NCI-H1092 (cell line): ENCODE measurements at regions not wholly inside any gene's neighbourhood (a gene's known extent, or its start where the extent isn't known, plus 50 kb on each side); places are given as distances from the start of the nearest gene placed in this dataset.
A peak's percentile ranks its signal among the peaks of the same experiment; 100 is the strongest.

ENCODE experiments used
- DNase-seq: peaks from one replicate; lab custom pipeline; 2025; lab: John Stamatoyannopoulos, UW

GRCh38 chr16:51971184-51971583 is 575.8 kb downstream of the TOX3 start:
- peak; percentile 33 for DNase-seq

GRCh38 chr16:51968749-51969148 is 578.2 kb downstream of the TOX3 start:
- no peak for DNase-seq

- DNase-seq = no peak
These were observed 579.3 kb downstream of the TOX3 start for GRCh38 chr16:51967646-51968045.

GRCh38 chr16:51960931-51961330 is 586.0 kb downstream of the TOX3 start:
- DNase-seq = no peak

GRCh38 chr16:51953286-51953985 is 593.5 kb downstream of the TOX3 start:
- no peak for DNase-seq

GRCh38 chr16:51952500-51952899 is 594.4 kb downstream of the TOX3 start:
- DNase-seq = no peak

- DNase-seq = no peak
These were observed 595.2 kb downstream of the TOX3 start for GRCh38 chr16:51951668-51952298.

GRCh38 chr16:51950118-51950780 is 596.7 kb downstream of the TOX3 start:
- no peak for DNase-seq

GRCh38 chr16:51949282-51949681 is 597.7 kb downstream of the TOX3 start:
- no peak for DNase-seq

- no peak for DNase-seq
These were observed 605.5 kb downstream of the TOX3 start for GRCh38 chr16:51941412-51941811.

- no peak for DNase-seq
These were observed 606.8 kb downstream of the TOX3 start for GRCh38 chr16:51940183-51940582.

- peak; percentile 70 for DNase-seq
These were observed 607.5 kb downstream of the TOX3 start for GRCh38 chr16:51939378-51939871.

- DNase-seq = no peak
These were observed 608.1 kb downstream of the TOX3 start for GRCh38 chr16:51938861-51939260.

GRCh38 chr16:51937771-51938170 is 609.2 kb downstream of the TOX3 start:
- DNase-seq = no peak

- DNase-seq = no peak
These were observed 610.1 kb downstream of the TOX3 start for GRCh38 chr16:51936846-51937245.

GRCh38 chr16:51932317-51932716 is 614.6 kb downstream of the TOX3 start:
- DNase-seq = no peak

GRCh38 chr16:51931653-51932052 is 615.3 kb downstream of the TOX3 start:
- no peak for DNase-seq

- no peak for DNase-seq
These were observed 622.2 kb downstream of the TOX3 start for GRCh38 chr16:51924744-51925143.

- DNase-seq = no peak
These were observed 624.5 kb downstream of the TOX3 start for GRCh38 chr16:51922476-51922875.

GRCh38 chr16:51919736-51920135 is 627.2 kb downstream of the TOX3 start:
- DNase-seq = no peak

GRCh38 chr16:51916814-51917213 is 630.1 kb downstream of the TOX3 start:
- no peak for DNase-seq

GRCh38 chr16:51916231-51916630 is 630.7 kb downstream of the TOX3 start:
- no peak for DNase-seq

GRCh38 chr16:51907680-51908079 is 639.3 kb downstream of the TOX3 start:
- DNase-seq = no peak
